ENCODE measurements at regions not wholly inside any gene's neighbourhood (a gene's known extent, or its start where the extent isn't known, plus 50 kb on each side); places are given as distances from the start of the nearest gene placed in this dataset.

GRCh38 chr12:25321772-25322171, 71.0 kb upstream of the KRAS start (continued):
- TF ChIP-seq E2F6 (IDR thresholded peaks at IDR 0.05) (no peak), RNF2 (IDR thresholded peaks at IDR 0.05; ENCODE audit: borderline replicate concordance, low read depth, low read length, missing control alignments, poor library complexity, severe bottlenecking) (no peak), TCF12 (IDR thresholded peaks at IDR 0.05; ENCODE audit: low read depth, low read length) (no peak), NANOG (IDR thresholded peaks at IDR 0.05; ENCODE audit: insufficient read depth, low read depth, low read length, poor library complexity, severe bottlenecking) (no peak), YY1 (IDR thresholded peaks at IDR 0.05; ENCODE audit: low read depth, low read length) (no peak)

Measured in H1 (cell line).